ENCODE measurements at regions not wholly inside any gene's neighbourhood (a gene's known extent, or its start where the extent isn't known, plus 50 kb on each side); places are given as distances from the start of the nearest gene placed in this dataset.

DNA sequence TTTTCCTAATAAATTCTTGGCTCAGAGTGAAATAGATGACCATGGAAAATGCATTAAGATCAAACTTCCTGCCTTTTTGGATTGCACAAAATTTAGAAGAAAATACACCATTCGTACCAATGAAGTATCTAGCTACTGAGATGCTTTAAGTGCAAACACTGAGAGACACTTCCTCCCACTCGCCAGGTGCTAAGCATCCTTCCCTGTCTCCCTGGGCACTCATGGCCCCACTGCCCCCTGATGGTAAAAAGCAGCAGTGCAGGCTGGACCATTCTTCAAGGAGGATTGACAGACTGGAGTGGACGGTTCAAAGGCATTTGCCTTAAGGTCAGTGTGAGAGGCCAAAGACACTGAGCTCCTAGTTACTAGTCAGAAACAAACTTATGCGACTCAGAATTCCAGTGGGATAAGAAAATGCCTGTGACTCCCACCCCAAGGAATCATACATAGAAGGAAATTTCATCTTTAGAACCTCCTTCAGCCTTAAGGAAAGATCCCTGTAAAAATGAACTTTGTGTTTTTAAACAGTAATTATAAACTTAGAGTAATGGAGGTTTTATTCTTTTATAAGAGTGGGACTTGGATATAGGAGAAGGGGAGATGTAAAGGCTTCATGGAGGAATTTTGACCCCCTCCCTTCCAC lies 86.0 kb upstream of the SLC30A5 start:
- TF ChIP-seq, protein P1, sequence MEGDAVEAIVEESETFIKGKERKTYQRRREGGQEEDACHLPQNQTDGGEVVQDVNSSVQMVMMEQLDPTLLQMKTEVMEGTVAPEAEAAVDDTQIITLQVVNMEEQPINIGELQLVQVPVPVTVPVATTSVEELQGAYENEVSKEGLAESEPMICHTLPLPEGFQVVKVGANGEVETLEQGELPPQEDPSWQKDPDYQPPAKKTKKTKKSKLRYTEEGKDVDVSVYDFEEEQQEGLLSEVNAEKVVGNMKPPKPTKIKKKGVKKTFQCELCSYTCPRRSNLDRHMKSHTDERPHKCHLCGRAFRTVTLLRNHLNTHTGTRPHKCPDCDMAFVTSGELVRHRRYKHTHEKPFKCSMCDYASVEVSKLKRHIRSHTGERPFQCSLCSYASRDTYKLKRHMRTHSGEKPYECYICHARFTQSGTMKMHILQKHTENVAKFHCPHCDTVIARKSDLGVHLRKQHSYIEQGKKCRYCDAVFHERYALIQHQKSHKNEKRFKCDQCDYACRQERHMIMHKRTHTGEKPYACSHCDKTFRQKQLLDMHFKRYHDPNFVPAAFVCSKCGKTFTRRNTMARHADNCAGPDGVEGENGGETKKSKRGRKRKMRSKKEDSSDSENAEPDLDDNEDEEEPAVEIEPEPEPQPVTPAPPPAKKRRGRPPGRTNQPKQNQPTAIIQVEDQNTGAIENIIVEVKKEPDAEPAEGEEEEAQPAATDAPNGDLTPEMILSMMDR (conservative IDR thresholded peaks at IDR 0.05; ENCODE audit: low read depth, low read length) = peak; percentile 93
- TF ChIP-seq EZH2 (IDR thresholded peaks at IDR 0.05; ENCODE audit: borderline replicate concordance, low read depth, low read length, poor library complexity, severe bottlenecking) = no peak
- ChIA-PET POLR2A (ENCODE audit: low non-redundant PET) (no interaction called here), CTCF (interaction anchor here (1.3 kb wide), 1 partner anchor 721 kb away, joined by 4 read pairs; no protein-coding TSS in a partner anchor)
- Histone ChIP-seq H3K27ac (ENCODE audit: low read depth, low read length, poor library complexity, severe bottlenecking) (no peak overlapping the region), H3K4me1 (ENCODE audit: insufficient read depth, low read length, poor library complexity, severe bottlenecking) (peaks cover 8% of the 10 kb centered on the region), H3K4me3 (ENCODE audit: low read depth, low read length, poor library complexity, severe bottlenecking) (no peak overlapping the region), H3K27me3 (replicated peaks; ENCODE audit: insufficient read depth, low read depth, low read length, poor library complexity) (no peaks in the 10 kb centered on the region), H3K9me3 (ENCODE audit: low read depth, low read length, poor library complexity, severe bottlenecking) (no peaks in the 10 kb centered on the region), H3K36me3 (ENCODE audit: insufficient read depth, low read length, poor library complexity, severe bottlenecking) (no peaks in the 10 kb centered on the region)
- no TSS peak for BruUV-seq (replicated peaks)
- intact Hi-C loops (cut with micrococcal nuclease; ENCODE audit: unreplicated experiment) = loop anchor here (5.0 kb wide), 1 partner anchor 721 kb away; no protein-coding TSS in a partner anchor
- DNase-seq (ENCODE audit: low spot score) = peak; percentile 72

DNA sequence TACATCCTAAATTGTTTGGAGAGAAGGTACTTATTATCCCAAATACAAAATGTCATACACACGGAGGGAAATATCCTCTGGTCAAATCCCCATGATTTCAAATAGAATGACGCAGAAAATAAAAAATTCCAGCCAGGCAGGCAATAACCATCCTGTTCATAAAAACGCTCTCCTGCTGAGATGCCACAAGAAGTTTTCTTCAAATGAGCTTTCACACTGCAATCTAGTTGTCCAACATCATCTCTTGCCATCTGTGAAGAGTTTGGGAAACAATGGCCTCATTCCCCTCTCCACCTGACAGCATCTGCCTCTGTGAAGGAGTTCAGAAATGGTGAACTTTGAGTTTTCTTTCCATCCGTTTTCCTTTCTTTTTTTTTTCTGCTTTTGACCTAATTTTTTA lies 83.3 kb upstream of the SLC30A5 start:
- intact Hi-C loops (cut with micrococcal nuclease; ENCODE audit: unreplicated experiment) = no loop called here
- ChIA-PET POLR2A (ENCODE audit: low non-redundant PET) (no interaction called here), CTCF (no interaction called here)
- H3K27ac ChIP-seq (ENCODE audit: low read depth, low read length, poor library complexity, severe bottlenecking) = no peak overlapping the region
- no peak for TF ChIP-seq EZH2 (IDR thresholded peaks at IDR 0.05; ENCODE audit: borderline replicate concordance, low read depth, low read length, poor library complexity, severe bottlenecking)
- TF ChIP-seq, protein P1 (conservative IDR thresholded peaks at IDR 0.05; ENCODE audit: low read depth, low read length) = no peak
- no peaks in the 10 kb centered on the region for H3K36me3 ChIP-seq (ENCODE audit: insufficient read depth, low read length, poor library complexity, severe bottlenecking)
- H3K9me3 ChIP-seq (ENCODE audit: low read depth, low read length, poor library complexity, severe bottlenecking) = no peaks in the 10 kb centered on the region
- H3K4me1 ChIP-seq (ENCODE audit: insufficient read depth, low read length, poor library complexity, severe bottlenecking) = peaks cover 8% of the 10 kb centered on the region
- BruUV-seq (replicated peaks) = no TSS peak
- no peaks in the 10 kb centered on the region for H3K27me3 ChIP-seq (replicated peaks; ENCODE audit: insufficient read depth, low read depth, low read length, poor library complexity)
- H3K4me3 ChIP-seq (ENCODE audit: low read depth, low read length, poor library complexity, severe bottlenecking) = no peak overlapping the region
- DNase-seq (ENCODE audit: low spot score) = no peak

DNA sequence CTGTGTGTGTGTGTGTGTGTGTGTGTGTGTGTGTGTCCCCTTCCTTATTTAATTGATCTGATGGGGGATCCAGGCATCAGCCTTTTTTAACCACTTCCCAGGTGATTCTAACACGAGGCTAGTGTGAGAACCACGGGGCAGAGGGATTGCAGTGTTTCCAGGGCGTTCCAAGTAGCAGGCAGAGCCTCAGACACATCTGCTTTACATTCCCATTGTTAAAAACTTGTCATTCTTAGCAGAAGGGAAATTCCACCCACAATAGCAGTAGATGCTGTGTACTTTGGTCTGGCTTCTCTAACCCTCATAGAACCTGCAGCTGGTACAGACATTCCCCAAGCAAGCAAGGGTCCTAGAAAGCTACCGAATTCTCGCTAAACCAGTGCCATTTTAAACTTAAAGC lies 81.9 kb upstream of the SLC30A5 start:
- no peaks in the 10 kb centered on the region for H3K9me3 ChIP-seq (ENCODE audit: low read depth, low read length, poor library complexity, severe bottlenecking)
- TF ChIP-seq EZH2 (IDR thresholded peaks at IDR 0.05; ENCODE audit: borderline replicate concordance, low read depth, low read length, poor library complexity, severe bottlenecking) = no peak
- TF ChIP-seq, protein P1 (conservative IDR thresholded peaks at IDR 0.05; ENCODE audit: low read depth, low read length) = no peak
- H3K4me1 ChIP-seq (ENCODE audit: insufficient read depth, low read length, poor library complexity, severe bottlenecking) = peaks cover 6% of the 10 kb centered on the region
- H3K4me3 ChIP-seq (ENCODE audit: low read depth, low read length, poor library complexity, severe bottlenecking) = no peak overlapping the region
- no peak for DNase-seq (ENCODE audit: low spot score)
- BruUV-seq (replicated peaks) = no TSS peak
- H3K27ac ChIP-seq (ENCODE audit: low read depth, low read length, poor library complexity, severe bottlenecking) = no peak overlapping the region
- CTCF ChIA-PET = no interaction called here
- intact Hi-C loops (cut with micrococcal nuclease; ENCODE audit: unreplicated experiment) = no loop called here
- H3K27me3 ChIP-seq (replicated peaks; ENCODE audit: insufficient read depth, low read depth, low read length, poor library complexity) = no peaks in the 10 kb centered on the region
- no peaks in the 10 kb centered on the region for H3K36me3 ChIP-seq (ENCODE audit: insufficient read depth, low read length, poor library complexity, severe bottlenecking)
- POLR2A ChIA-PET (ENCODE audit: low non-redundant PET) = interaction anchor here (0.5 kb wide), 1 partner anchor 109 kb away, joined by 3 read pairs; no protein-coding TSS in a partner anchor

All from A673 (cell line).